ENCODE measurements at regions not wholly inside any gene's neighbourhood (a gene's known extent, or its start where the extent isn't known, plus 50 kb on each side); places are given as distances from the start of the nearest gene placed in this dataset.

GRCh38 chr13:74530011-74530410 is 395.8 kb upstream of the KLF12 start:
- H3K4me3 Mint-ChIP-seq, result no peak overlapping the region
- CTCF ChIA-PET, result no interaction called here

GRCh38 chr13:74528734-74529513 is 394.7 kb upstream of the KLF12 start:
- CTCF ChIA-PET, result no interaction called here
- no peaks in the 10 kb centered on the region for H3K4me1 Mint-ChIP-seq (ENCODE audit: low read depth)

More at GRCh38 chr13:74530011-74530410, 395.8 kb upstream of the KLF12 start:
- intact Hi-C loops (cut with micrococcal nuclease), result no loop called here
- H3K27ac Mint-ChIP-seq, result no peak overlapping the region
- POLR2A ChIA-PET, result no interaction called here
- H3K27me3 Mint-ChIP-seq, result no peaks in the 10 kb centered on the region
- no peaks in the 10 kb centered on the region for H3K4me1 Mint-ChIP-seq (ENCODE audit: low read depth)
- H3K9me3 Mint-ChIP-seq, result no peaks in the 10 kb centered on the region
- no peaks in the 10 kb centered on the region for H3K36me3 Mint-ChIP-seq
- DNase-seq, result no peak

DNA sequence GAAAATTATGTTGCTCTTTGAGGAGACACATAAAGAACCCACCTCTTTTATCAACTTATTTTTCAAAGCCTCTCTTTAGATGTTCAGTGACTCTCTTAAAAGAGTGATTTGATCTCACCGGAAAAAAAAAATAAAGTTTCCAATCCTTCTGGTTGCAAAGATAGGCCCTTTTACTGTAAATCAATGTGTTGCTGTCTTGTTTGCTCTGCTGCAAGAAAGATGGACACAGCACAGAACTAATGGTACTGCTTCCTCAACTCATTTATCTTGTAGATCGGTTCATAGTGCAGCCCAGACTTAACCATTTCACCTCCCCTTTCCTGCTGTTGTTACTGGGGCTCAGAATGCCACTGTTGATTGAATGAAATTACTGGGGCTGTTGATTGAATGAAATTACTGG is 388.9 kb upstream of the KLF12 start:
- no peak for DNase-seq
- no peaks in the 10 kb centered on the region for H3K9me3 Mint-ChIP-seq
- H3K27ac Mint-ChIP-seq, result no peak overlapping the region
- no peaks in the 10 kb centered on the region for H3K27me3 Mint-ChIP-seq
- no peaks in the 10 kb centered on the region for H3K4me1 Mint-ChIP-seq (ENCODE audit: low read depth)
- ChIA-PET POLR2A (no interaction called here), CTCF (no interaction called here)
- H3K36me3 Mint-ChIP-seq, result no peaks in the 10 kb centered on the region
- no peak overlapping the region for H3K4me3 Mint-ChIP-seq
- intact Hi-C loops (cut with micrococcal nuclease), result no loop called here

More at GRCh38 chr13:74528734-74529513, 394.7 kb upstream of the KLF12 start:
- H3K4me3 Mint-ChIP-seq, result no peak overlapping the region
- H3K36me3 Mint-ChIP-seq, result no peaks in the 10 kb centered on the region
- POLR2A ChIA-PET, result no interaction called here
- DNase-seq, result no peak
- no peaks in the 10 kb centered on the region for H3K27me3 Mint-ChIP-seq
- no peak overlapping the region for H3K27ac Mint-ChIP-seq
- intact Hi-C loops (cut with micrococcal nuclease), result no loop called here
- no peaks in the 10 kb centered on the region for H3K9me3 Mint-ChIP-seq

DNA sequence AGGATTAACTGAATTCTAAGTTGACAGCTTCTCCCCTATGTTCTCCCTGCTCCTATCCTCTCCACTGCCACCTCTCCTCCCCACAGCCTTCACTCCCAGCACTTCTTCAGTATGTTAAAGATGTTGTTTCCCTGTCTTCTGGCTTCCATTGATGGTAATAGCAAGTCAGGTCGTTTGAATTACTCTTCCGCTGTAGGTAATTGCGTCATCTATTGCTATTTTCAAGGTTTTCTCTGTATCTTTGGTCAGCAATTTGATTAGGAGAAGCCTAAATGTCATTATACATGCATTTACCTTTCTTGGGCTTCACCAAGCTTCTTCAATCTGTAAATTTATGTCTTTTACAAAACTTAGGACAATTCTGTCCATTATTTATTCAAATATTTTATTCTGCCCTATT is 377.3 kb upstream of the KLF12 start:
- intact Hi-C loops (cut with micrococcal nuclease), result no loop called here
- ChIA-PET CTCF (no interaction called here), POLR2A (no interaction called here)
- H3K4me1 Mint-ChIP-seq (ENCODE audit: low read depth), result no peaks in the 10 kb centered on the region
- peaks cover 6% of the 10 kb centered on the region for H3K9me3 Mint-ChIP-seq
- DNase-seq, result no peak
- H3K27me3 Mint-ChIP-seq, result peaks cover 8% of the 10 kb centered on the region
- no peak overlapping the region for H3K27ac Mint-ChIP-seq
- H3K4me3 Mint-ChIP-seq, result no peak overlapping the region
- no peaks in the 10 kb centered on the region for H3K36me3 Mint-ChIP-seq

- Mint-ChIP-seq H3K36me3 (no peaks in the 10 kb centered on the region), H3K4me1 (ENCODE audit: low read depth) (no peaks in the 10 kb centered on the region), H3K9me3 (no peaks in the 10 kb centered on the region), H3K4me3 (no peak overlapping the region), H3K27me3 (peaks cover 5% of the 10 kb centered on the region), H3K27ac (no peak overlapping the region)
- intact Hi-C loops (cut with micrococcal nuclease), result no loop called here
- POLR2A ChIA-PET, result no interaction called here
- CTCF ChIA-PET, result no interaction called here
- DNase-seq, result no peak
These were observed 353.0 kb upstream of the KLF12 start for GRCh38 chr13:74487091-74487722.

GRCh38 chr13:74485757-74486156 is 351.6 kb upstream of the KLF12 start:
- H3K4me1 Mint-ChIP-seq (ENCODE audit: low read depth), result no peaks in the 10 kb centered on the region
- H3K27me3 Mint-ChIP-seq, result peaks cover 5% of the 10 kb centered on the region
- no peaks in the 10 kb centered on the region for H3K36me3 Mint-ChIP-seq
- CTCF ChIA-PET, result no interaction called here
- POLR2A ChIA-PET, result no interaction called here
- intact Hi-C loops (cut with micrococcal nuclease), result no loop called here
- DNase-seq, result no peak
- no peak overlapping the region for H3K4me3 Mint-ChIP-seq
- H3K27ac Mint-ChIP-seq, result no peak overlapping the region
- no peaks in the 10 kb centered on the region for H3K9me3 Mint-ChIP-seq

GRCh38 chr13:74479124-74479523 is 344.9 kb upstream of the KLF12 start:
- Mint-ChIP-seq H3K4me1 (ENCODE audit: low read depth) (no peaks in the 10 kb centered on the region), H3K27me3 (no peaks in the 10 kb centered on the region), H3K4me3 (no peak overlapping the region), H3K27ac (no peak overlapping the region), H3K36me3 (no peaks in the 10 kb centered on the region), H3K9me3 (no peaks in the 10 kb centered on the region)
- DNase-seq, result no peak
- intact Hi-C loops (cut with micrococcal nuclease), result no loop called here
- POLR2A ChIA-PET, result no interaction called here
- CTCF ChIA-PET, result no interaction called here

DNA sequence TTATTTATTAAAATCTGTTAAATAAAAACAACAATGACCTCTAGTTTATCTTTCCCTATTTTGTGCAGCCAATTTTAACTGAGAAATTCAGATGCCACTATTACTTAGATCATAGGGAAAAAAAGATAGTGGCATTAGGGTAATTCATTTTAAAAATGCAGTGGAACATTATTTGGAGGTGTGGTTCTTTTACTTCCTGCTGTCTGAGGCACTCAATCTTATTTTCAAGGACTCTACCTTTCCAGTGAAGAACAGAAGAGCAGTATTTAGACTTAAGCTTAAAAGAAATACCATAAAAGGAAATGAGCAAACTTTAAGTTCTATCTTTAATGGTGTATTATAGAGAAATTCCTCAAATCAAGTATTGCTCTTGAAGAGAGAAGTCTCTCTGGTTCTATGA is 342.6 kb upstream of the KLF12 start:
- Mint-ChIP-seq H3K9me3 (no peaks in the 10 kb centered on the region), H3K4me3 (no peak overlapping the region), H3K36me3 (no peaks in the 10 kb centered on the region), H3K27ac (no peak overlapping the region), H3K27me3 (no peaks in the 10 kb centered on the region), H3K4me1 (ENCODE audit: low read depth) (no peaks in the 10 kb centered on the region)
- CTCF ChIA-PET, result no interaction called here
- POLR2A ChIA-PET, result no interaction called here
- no peak for DNase-seq
- intact Hi-C loops (cut with micrococcal nuclease), result no loop called here

GRCh38 chr13:74476365-74476764 is 342.2 kb upstream of the KLF12 start:
- Mint-ChIP-seq H3K36me3 (no peaks in the 10 kb centered on the region), H3K4me3 (no peak overlapping the region), H3K9me3 (no peaks in the 10 kb centered on the region), H3K27me3 (no peaks in the 10 kb centered on the region), H3K4me1 (ENCODE audit: low read depth) (no peaks in the 10 kb centered on the region), H3K27ac (no peak overlapping the region)
- ChIA-PET POLR2A (no interaction called here), CTCF (no interaction called here)
- intact Hi-C loops (cut with micrococcal nuclease), result no loop called here
- no peak for DNase-seq

DNA sequence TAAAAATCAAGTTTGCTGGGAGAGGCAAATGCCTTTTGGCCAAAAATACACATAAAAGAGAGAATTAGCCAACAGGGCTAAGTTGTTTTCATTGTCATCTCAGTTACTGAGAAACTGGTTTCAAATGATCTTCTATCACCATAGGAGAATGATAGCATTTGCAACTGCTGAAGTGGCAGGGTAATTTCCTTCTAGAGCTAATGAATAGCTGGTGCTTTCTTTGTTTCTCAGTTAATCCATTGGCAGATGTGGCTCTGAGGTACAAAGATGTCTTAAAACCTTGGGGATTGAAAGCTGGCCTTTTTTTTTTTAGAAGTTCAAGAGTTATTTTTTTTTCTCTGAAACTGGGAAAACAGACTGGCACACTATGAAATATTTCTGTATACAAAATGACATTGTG is 332.7 kb upstream of the KLF12 start:
- DNase-seq, result no peak
- peaks cover 10% of the 10 kb centered on the region for H3K27me3 Mint-ChIP-seq
- ChIA-PET POLR2A (no interaction called here), CTCF (no interaction called here)
- no peak overlapping the region for H3K4me3 Mint-ChIP-seq
- H3K4me1 Mint-ChIP-seq (ENCODE audit: low read depth), result no peaks in the 10 kb centered on the region
- H3K36me3 Mint-ChIP-seq, result no peaks in the 10 kb centered on the region
- H3K9me3 Mint-ChIP-seq, result no peaks in the 10 kb centered on the region
- H3K27ac Mint-ChIP-seq, result no peak overlapping the region
- intact Hi-C loops (cut with micrococcal nuclease), result no loop called here

- H3K27me3 Mint-ChIP-seq, result peaks cover 10% of the 10 kb centered on the region
These were observed 331.8 kb upstream of the KLF12 start for GRCh38 chr13:74466020-74466419.

DNA sequence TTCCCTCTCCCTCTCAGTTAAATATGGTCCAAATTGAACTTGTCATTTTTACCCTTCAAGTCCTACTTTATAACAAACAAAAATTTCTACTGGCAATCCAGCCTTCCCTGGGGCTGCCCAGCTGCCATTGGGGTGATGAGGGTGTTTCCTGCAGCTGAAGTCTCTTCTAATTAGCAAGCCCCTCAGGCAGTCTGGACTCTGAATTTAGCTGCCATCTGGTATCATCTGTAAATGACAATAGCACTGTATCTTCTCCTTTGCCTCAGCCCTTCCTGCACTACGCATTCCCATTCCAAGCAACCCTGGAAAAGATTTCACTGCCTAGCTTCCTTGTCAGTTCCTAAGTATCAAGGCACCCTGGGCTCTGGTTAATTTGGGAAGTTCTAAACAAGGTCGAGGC is 331.1 kb upstream of the KLF12 start:
- POLR2A ChIA-PET, result no interaction called here
- Mint-ChIP-seq H3K36me3 (no peaks in the 10 kb centered on the region), H3K4me1 (ENCODE audit: low read depth) (no peaks in the 10 kb centered on the region), H3K4me3 (no peak overlapping the region), H3K9me3 (no peaks in the 10 kb centered on the region), H3K27ac (no peak overlapping the region), H3K27me3 (peaks cover 8% of the 10 kb centered on the region)
- no peak for DNase-seq
- CTCF ChIA-PET, result no interaction called here
- intact Hi-C loops (cut with micrococcal nuclease), result no loop called here

More at GRCh38 chr13:74466020-74466419, 331.8 kb upstream of the KLF12 start:
- no peak for DNase-seq
- ChIA-PET POLR2A (no interaction called here), CTCF (interaction anchor here (0.6 kb wide), 1 partner anchor 926 kb away, joined by 3 read pairs; no protein-coding TSS in a partner anchor)
- Mint-ChIP-seq H3K4me3 (no peak overlapping the region), H3K36me3 (no peaks in the 10 kb centered on the region), H3K4me1 (ENCODE audit: low read depth) (no peaks in the 10 kb centered on the region), H3K27ac (no peak overlapping the region), H3K9me3 (no peaks in the 10 kb centered on the region)
- intact Hi-C loops (cut with micrococcal nuclease), result no loop called here

DNA sequence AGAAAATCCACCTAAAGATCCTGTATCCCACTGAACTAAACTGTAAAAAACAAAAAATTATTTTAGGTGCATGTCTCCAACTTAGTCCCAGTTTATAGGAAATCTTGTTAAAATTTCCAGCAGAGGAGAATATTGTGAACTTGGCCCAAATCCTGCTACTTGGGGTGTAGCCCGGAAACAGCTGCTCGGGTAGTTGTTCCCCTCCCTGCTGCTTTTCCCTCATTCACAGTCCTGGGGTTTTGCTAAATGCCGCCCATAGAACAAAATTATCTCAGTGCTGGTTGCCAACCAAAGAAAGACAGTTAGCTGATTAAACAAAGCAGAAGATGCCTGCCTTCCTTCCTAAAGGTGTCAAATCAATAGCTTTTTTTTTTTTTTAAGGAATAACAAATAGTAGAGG is 330.5 kb upstream of the KLF12 start:
- intact Hi-C loops (cut with micrococcal nuclease), result no loop called here
- Mint-ChIP-seq H3K27ac (no peak overlapping the region), H3K36me3 (no peaks in the 10 kb centered on the region), H3K9me3 (no peaks in the 10 kb centered on the region), H3K27me3 (peaks cover 6% of the 10 kb centered on the region), H3K4me3 (no peak overlapping the region), H3K4me1 (ENCODE audit: low read depth) (no peaks in the 10 kb centered on the region)
- ChIA-PET POLR2A (no interaction called here), CTCF (no interaction called here)
- no peak for DNase-seq
